ENCODE measurements at regions not wholly inside any gene's neighbourhood (a gene's known extent, or its start where the extent isn't known, plus 50 kb on each side); places are given as distances from the start of the nearest gene placed in this dataset.

GRCh38 chr2:21539685-21540084 lies 415.9 kb downstream of the TDRD15 start:
- TF ChIP-seq CTCF (IDR thresholded peaks at IDR 0.05; ENCODE audit: low read depth, low read length, poor library complexity, severe bottlenecking) (no peak), EZH2phosphoT487 (IDR thresholded peaks at IDR 0.05; ENCODE audit: borderline replicate concordance, low read length) (no peak)
